ENCODE measurements at regions not wholly inside any gene's neighbourhood (a gene's known extent, or its start where the extent isn't known, plus 50 kb on each side); places are given as distances from the start of the nearest gene placed in this dataset.

DNA sequence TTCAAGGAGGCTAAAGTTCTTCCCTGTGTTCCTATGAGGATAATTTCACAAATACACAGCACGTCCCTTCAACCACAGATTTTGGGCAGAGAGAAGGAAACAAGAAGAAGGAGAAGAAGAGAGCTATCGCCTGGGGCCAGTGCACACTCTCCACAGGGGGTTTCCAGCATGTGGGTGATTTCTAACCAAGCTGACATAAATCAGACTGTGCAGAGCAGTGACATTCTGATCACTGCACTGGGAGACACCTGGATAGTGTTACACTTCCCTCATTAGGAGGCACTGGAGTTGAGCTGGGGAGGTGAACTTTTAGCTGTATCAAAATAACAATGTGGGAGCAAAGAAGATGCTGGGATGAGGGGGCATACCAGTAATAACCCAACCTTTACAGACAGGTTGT, 71.8 kb upstream of the CENPW start:
- no peak overlapping the region for H3K27ac ChIP-seq (ENCODE audit: low read length)
- no peaks in the 10 kb centered on the region for H3K9me3 ChIP-seq (replicated peaks; ENCODE audit: control insufficient read depth, low read depth, low read length)
- no peak for DNase-seq
- no peaks in the 10 kb centered on the region for H3K4me1 ChIP-seq (ENCODE audit: control insufficient read depth, insufficient read depth, low read length)
- H3K36me3 ChIP-seq (ENCODE audit: control insufficient read depth, insufficient read depth, low read length): no peaks in the 10 kb centered on the region
- no peak overlapping the region for H3K4me3 ChIP-seq (ENCODE audit: low read length)
- WGBS (ENCODE audit: insufficient coverage): no CpG with 5 or more reads among the region's 2 CpGs
- no peaks in the 10 kb centered on the region for H3K27me3 ChIP-seq (ENCODE audit: control insufficient read depth, insufficient read depth, low read length)

DNA sequence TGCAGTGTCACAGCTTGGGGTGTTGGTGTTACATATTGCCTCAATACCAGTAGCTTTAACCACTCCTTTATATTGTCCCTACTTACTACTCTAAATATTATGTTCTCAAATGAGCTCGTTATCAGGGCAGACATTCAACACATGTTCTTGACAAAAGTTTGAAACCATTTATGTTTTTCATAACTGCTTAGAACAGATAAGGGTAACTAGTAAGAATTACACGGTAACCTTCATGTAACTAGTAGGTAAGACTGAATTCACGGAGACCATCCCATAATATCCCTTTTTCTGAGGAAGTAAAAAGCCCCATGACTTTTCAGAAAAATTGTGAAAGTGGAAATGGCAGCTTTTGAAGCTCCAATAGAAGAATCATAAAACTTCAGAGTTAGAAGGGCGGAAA, 59.6 kb upstream of the CENPW start:
- Histone ChIP-seq H3K27ac (ENCODE audit: low read length) (no peak overlapping the region), H3K4me1 (ENCODE audit: control insufficient read depth, insufficient read depth, low read length) (no peaks in the 10 kb centered on the region)
- DNase-seq: no peak

DNA sequence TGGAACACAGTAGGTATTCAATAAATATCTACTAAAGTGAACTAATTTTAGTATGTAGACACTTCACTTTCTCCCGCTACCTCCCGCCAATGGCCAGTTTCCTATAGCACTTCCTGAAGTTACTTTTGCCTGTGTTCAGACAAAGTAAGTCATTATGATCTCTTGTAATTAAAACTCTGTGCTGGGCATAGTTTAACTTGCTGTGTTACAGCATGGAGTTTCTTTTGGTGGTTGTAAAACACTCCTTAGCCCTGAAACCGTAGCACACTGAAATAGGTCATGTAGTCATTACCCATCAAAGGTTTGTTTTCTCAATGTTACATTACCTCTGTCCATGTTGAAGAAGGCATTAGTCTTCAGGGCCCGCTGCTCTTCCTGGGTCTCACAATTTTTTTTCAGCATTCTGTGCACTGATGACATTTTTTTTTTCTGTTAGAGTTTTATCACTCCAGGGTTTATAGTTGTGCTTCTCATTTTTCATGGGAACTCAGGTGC, 54.0 kb upstream of the CENPW start:
- Histone ChIP-seq H3K4me3 (ENCODE audit: low read length) (no peak overlapping the region), H3K36me3 (ENCODE audit: control insufficient read depth, insufficient read depth, low read length) (no peaks in the 10 kb centered on the region), H3K4me1 (ENCODE audit: control insufficient read depth, insufficient read depth, low read length) (no peaks in the 10 kb centered on the region), H3K27me3 (ENCODE audit: control insufficient read depth, insufficient read depth, low read length) (no peaks in the 10 kb centered on the region), H3K27ac (ENCODE audit: low read length) (no peak overlapping the region), H3K9me3 (replicated peaks; ENCODE audit: control insufficient read depth, low read depth, low read length) (no peaks in the 10 kb centered on the region)
- no peak for DNase-seq
- WGBS (ENCODE audit: insufficient coverage): no CpG with 5 or more reads among the region's 4 CpGs

More for the DNA sequence above, 59.6 kb upstream of the CENPW start:
- Histone ChIP-seq H3K27me3 (ENCODE audit: control insufficient read depth, insufficient read depth, low read length) (no peaks in the 10 kb centered on the region), H3K36me3 (ENCODE audit: control insufficient read depth, insufficient read depth, low read length) (no peaks in the 10 kb centered on the region), H3K9me3 (replicated peaks; ENCODE audit: control insufficient read depth, low read depth, low read length) (no peaks in the 10 kb centered on the region), H3K4me3 (ENCODE audit: low read length) (no peak overlapping the region)
- no CpG with 5 or more reads among the region's 4 CpGs for WGBS (ENCODE audit: insufficient coverage)

Measured in muscle of leg (tissue), 3 donors.